ENCODE measurements at regions not wholly inside any gene's neighbourhood (a gene's known extent, or its start where the extent isn't known, plus 50 kb on each side); places are given as distances from the start of the nearest gene placed in this dataset.

GRCh38 chr12:4969405-4969804, 59.7 kb downstream of the KCNA1 start:
- ChIA-PET POLR2A (no interaction called here), CTCF (ENCODE audit: unreplicated experiment) (no interaction called here)
- no peaks in the 10 kb centered on the region for H3K9me3 ChIP-seq (ENCODE audit: low read length)
- no peak overlapping the region for H3K27ac ChIP-seq (ENCODE audit: low read depth, low read length, poor library complexity, severe bottlenecking)
- no peak overlapping the region for H2AFZ ChIP-seq (ENCODE audit: low read length)
- intact Hi-C loops (cut with micrococcal nuclease; ENCODE audit: unreplicated experiment), result no loop called here
- no peaks in the 10 kb centered on the region for H3K9me2 ChIP-seq (ENCODE audit: insufficient read depth, low read length)
- H3K36me3 ChIP-seq (ENCODE audit: insufficient read depth, low read length), result no peaks in the 10 kb centered on the region
- H3K4me3 ChIP-seq (ENCODE audit: low read depth, low read length, poor library complexity, severe bottlenecking), result no peak overlapping the region
- no TSS peak for BruUV-seq (replicated peaks)
- no peak overlapping the region for H3K4me2 ChIP-seq (ENCODE audit: low read length)
- TF ChIP-seq EZH2phosphoT487 (IDR thresholded peaks at IDR 0.05; ENCODE audit: borderline replicate concordance, low read depth, low read length) (no peak), CTCF (conservative IDR thresholded peaks at IDR 0.05; ENCODE audit: low read length) (no peak)
- H3K4me1 ChIP-seq (ENCODE audit: insufficient read depth, low read length, poor library complexity, severe bottlenecking), result no peaks in the 10 kb centered on the region
- no peaks in the 10 kb centered on the region for H3K79me2 ChIP-seq (ENCODE audit: insufficient read depth, low read depth, low read length)
- DNase-seq (ENCODE audit: low spot score), result no peak
- H4K20me1 ChIP-seq (ENCODE audit: insufficient read depth, low read length), result no peaks in the 10 kb centered on the region

GRCh38 chr12:4974217-4974616, 64.5 kb downstream of the KCNA1 start:
- Histone ChIP-seq H3K4me2 (ENCODE audit: low read length) (no peak overlapping the region), H3K79me2 (ENCODE audit: insufficient read depth, low read depth, low read length) (no peaks in the 10 kb centered on the region), H3K9me3 (ENCODE audit: low read length) (no peaks in the 10 kb centered on the region), H3K36me3 (ENCODE audit: insufficient read depth, low read length) (no peaks in the 10 kb centered on the region), H3K4me3 (ENCODE audit: low read depth, low read length, poor library complexity, severe bottlenecking) (no peak overlapping the region), H3K27ac (ENCODE audit: low read depth, low read length, poor library complexity, severe bottlenecking) (no peak overlapping the region), H2AFZ (ENCODE audit: low read length) (no peak overlapping the region), H4K20me1 (ENCODE audit: insufficient read depth, low read length) (no peaks in the 10 kb centered on the region), H3K4me1 (ENCODE audit: insufficient read depth, low read length, poor library complexity, severe bottlenecking) (no peaks in the 10 kb centered on the region), H3K9me2 (ENCODE audit: insufficient read depth, low read length) (no peaks in the 10 kb centered on the region)
- POLR2A ChIA-PET, result no interaction called here
- CTCF ChIA-PET (ENCODE audit: unreplicated experiment), result interaction anchor here (0.6 kb wide), 1 partner anchor 103 kb away, joined by 10 read pairs; no protein-coding TSS in a partner anchor
- BruUV-seq (replicated peaks), result no TSS peak
- TF ChIP-seq CTCF (conservative IDR thresholded peaks at IDR 0.05; ENCODE audit: low read length), result no peak
- TF ChIP-seq EZH2phosphoT487 (IDR thresholded peaks at IDR 0.05; ENCODE audit: borderline replicate concordance, low read depth, low read length), result no peak
- no peak for DNase-seq (ENCODE audit: low spot score)
- intact Hi-C loops (cut with micrococcal nuclease; ENCODE audit: unreplicated experiment), result no loop called here

GRCh38 chr12:4975574-4975973, 65.9 kb downstream of the KCNA1 start:
- Histone ChIP-seq H3K9me3 (ENCODE audit: low read length) (no peaks in the 10 kb centered on the region), H2AFZ (ENCODE audit: low read length) (no peak overlapping the region), H3K36me3 (ENCODE audit: insufficient read depth, low read length) (no peaks in the 10 kb centered on the region), H4K20me1 (ENCODE audit: insufficient read depth, low read length) (no peaks in the 10 kb centered on the region), H3K4me1 (ENCODE audit: insufficient read depth, low read length, poor library complexity, severe bottlenecking) (no peaks in the 10 kb centered on the region), H3K79me2 (ENCODE audit: insufficient read depth, low read depth, low read length) (no peaks in the 10 kb centered on the region), H3K9me2 (ENCODE audit: insufficient read depth, low read length) (no peaks in the 10 kb centered on the region), H3K4me3 (ENCODE audit: low read depth, low read length, poor library complexity, severe bottlenecking) (no peak overlapping the region), H3K27ac (ENCODE audit: low read depth, low read length, poor library complexity, severe bottlenecking) (no peak overlapping the region), H3K4me2 (ENCODE audit: low read length) (no peak overlapping the region)
- POLR2A ChIA-PET, result no interaction called here
- intact Hi-C loops (cut with micrococcal nuclease; ENCODE audit: unreplicated experiment), result no loop called here
- no TSS peak for BruUV-seq (replicated peaks)
- CTCF ChIA-PET (ENCODE audit: unreplicated experiment), result no interaction called here
- DNase-seq (ENCODE audit: low spot score), result no peak
- TF ChIP-seq CTCF (conservative IDR thresholded peaks at IDR 0.05; ENCODE audit: low read length), result no peak
- no peak for TF ChIP-seq EZH2phosphoT487 (IDR thresholded peaks at IDR 0.05; ENCODE audit: borderline replicate concordance, low read depth, low read length)

Measured in OCI-LY7 (cell line).